ENCODE measurements at regions not wholly inside any gene's neighbourhood (a gene's known extent, or its start where the extent isn't known, plus 50 kb on each side); places are given as distances from the start of the nearest gene placed in this dataset.

GRCh38 chr21:16908077-16908476, 604.8 kb upstream of the CXADR start:
- DNase-seq (ENCODE audit: low spot score), result peak; percentile 1
- Histone ChIP-seq H3K9me3 (ENCODE audit: low read depth, low read length, poor library complexity, severe bottlenecking) (peaks cover 7% of the 10 kb centered on the region), H3K4me3 (ENCODE audit: low read depth, low read length, poor library complexity, severe bottlenecking) (no peak overlapping the region), H3K4me1 (ENCODE audit: insufficient read depth, low read length, poor library complexity, severe bottlenecking) (no peaks in the 10 kb centered on the region), H3K27ac (ENCODE audit: low read depth, low read length, poor library complexity, severe bottlenecking) (no peak overlapping the region), H3K27me3 (replicated peaks; ENCODE audit: insufficient read depth, low read depth, low read length, poor library complexity) (no peaks in the 10 kb centered on the region), H3K36me3 (ENCODE audit: insufficient read depth, low read length, poor library complexity, severe bottlenecking) (no peaks in the 10 kb centered on the region)
- BruUV-seq (replicated peaks), result no TSS peak
- intact Hi-C loops (cut with micrococcal nuclease; ENCODE audit: unreplicated experiment), result no loop called here
- CTCF ChIA-PET, result no interaction called here
- TF ChIP-seq CTCF (conservative IDR thresholded peaks at IDR 0.05; ENCODE audit: low read depth, low read length) (no peak), EZH2 (IDR thresholded peaks at IDR 0.05; ENCODE audit: borderline replicate concordance, low read depth, low read length, poor library complexity, severe bottlenecking) (no peak)
- POLR2A ChIA-PET (ENCODE audit: low non-redundant PET), result no interaction called here

- Histone ChIP-seq H3K36me3 (ENCODE audit: insufficient read depth, low read length, poor library complexity, severe bottlenecking) (no peaks in the 10 kb centered on the region), H3K4me3 (ENCODE audit: low read depth, low read length, poor library complexity, severe bottlenecking) (no peak overlapping the region), H3K27ac (ENCODE audit: low read depth, low read length, poor library complexity, severe bottlenecking) (no peak overlapping the region), H3K9me3 (ENCODE audit: low read depth, low read length, poor library complexity, severe bottlenecking) (peaks cover under 1% of the 10 kb centered on the region), H3K27me3 (replicated peaks; ENCODE audit: insufficient read depth, low read depth, low read length, poor library complexity) (no peaks in the 10 kb centered on the region), H3K4me1 (ENCODE audit: insufficient read depth, low read length, poor library complexity, severe bottlenecking) (no peaks in the 10 kb centered on the region)
- BruUV-seq (replicated peaks), result no TSS peak
- TF ChIP-seq EZH2 (IDR thresholded peaks at IDR 0.05; ENCODE audit: borderline replicate concordance, low read depth, low read length, poor library complexity, severe bottlenecking), result no peak
- no peak for TF ChIP-seq CTCF (conservative IDR thresholded peaks at IDR 0.05; ENCODE audit: low read depth, low read length)
- intact Hi-C loops (cut with micrococcal nuclease; ENCODE audit: unreplicated experiment), result no loop called here
- ChIA-PET CTCF (no interaction called here), POLR2A (ENCODE audit: low non-redundant PET) (no interaction called here)
- no peak for DNase-seq (ENCODE audit: low spot score)
Observed at GRCh38 chr21:16910435-16911165, 602.2 kb upstream of the CXADR start.

- POLR2A ChIA-PET (ENCODE audit: low non-redundant PET), result no interaction called here
- no peak for DNase-seq (ENCODE audit: low spot score)
- intact Hi-C loops (cut with micrococcal nuclease; ENCODE audit: unreplicated experiment), result no loop called here
- BruUV-seq (replicated peaks), result no TSS peak
- Histone ChIP-seq H3K36me3 (ENCODE audit: insufficient read depth, low read length, poor library complexity, severe bottlenecking) (no peaks in the 10 kb centered on the region), H3K4me3 (ENCODE audit: low read depth, low read length, poor library complexity, severe bottlenecking) (no peak overlapping the region), H3K9me3 (ENCODE audit: low read depth, low read length, poor library complexity, severe bottlenecking) (no peaks in the 10 kb centered on the region), H3K27ac (ENCODE audit: low read depth, low read length, poor library complexity, severe bottlenecking) (no peak overlapping the region), H3K27me3 (replicated peaks; ENCODE audit: insufficient read depth, low read depth, low read length, poor library complexity) (no peaks in the 10 kb centered on the region), H3K4me1 (ENCODE audit: insufficient read depth, low read length, poor library complexity, severe bottlenecking) (no peaks in the 10 kb centered on the region)
- no peak for TF ChIP-seq EZH2 (IDR thresholded peaks at IDR 0.05; ENCODE audit: borderline replicate concordance, low read depth, low read length, poor library complexity, severe bottlenecking)
- TF ChIP-seq CTCF (conservative IDR thresholded peaks at IDR 0.05; ENCODE audit: low read depth, low read length), result no peak
- CTCF ChIA-PET, result no interaction called here
Observed at GRCh38 chr21:16911166-16911607, 601.7 kb upstream of the CXADR start.

Data from A673 (cell line).